ENCODE measurements at regions not wholly inside any gene's neighbourhood (a gene's known extent, or its start where the extent isn't known, plus 50 kb on each side); places are given as distances from the start of the nearest gene placed in this dataset.

DNA sequence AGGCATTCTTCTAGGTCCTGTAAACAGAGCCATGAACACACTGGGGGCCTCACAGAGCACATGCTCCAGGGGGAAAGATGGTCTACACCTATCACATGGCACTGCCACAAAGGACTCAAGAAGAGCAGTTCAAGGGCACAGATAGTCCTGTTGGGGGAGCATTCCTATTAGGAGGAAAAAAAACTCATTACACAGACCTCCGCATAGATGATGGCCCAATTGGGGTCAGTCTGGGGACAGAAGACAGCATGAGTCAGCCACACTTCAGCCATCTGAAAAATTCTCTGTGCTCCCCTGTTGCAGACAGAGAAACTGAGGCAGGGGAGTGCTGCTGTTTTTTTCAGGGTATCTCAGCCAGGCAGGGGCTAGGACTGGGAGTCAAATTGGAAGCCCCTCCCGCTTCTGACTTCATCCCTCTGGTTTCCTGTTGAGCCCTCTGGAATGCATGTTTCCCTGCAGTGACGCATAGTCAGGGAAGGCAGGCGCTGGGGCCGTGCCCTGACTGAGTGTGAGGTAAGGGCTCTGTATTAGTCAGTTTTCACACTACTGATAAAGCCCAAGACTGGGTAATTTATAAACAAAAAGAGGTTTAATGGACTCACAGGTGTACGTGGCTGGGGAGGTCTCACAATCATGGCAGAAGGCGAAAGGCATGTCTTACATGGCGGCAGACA is 67.9 kb downstream of the RHOB start:
- no peaks in the 10 kb centered on the region for H3K9me3 ChIP-seq (ENCODE audit: control insufficient read depth, insufficient read depth, low read depth, low read length)
- H3K36me3 ChIP-seq (ENCODE audit: control insufficient read depth in 2 of 2, insufficient read depth in 1 of 2, low read length in 2 of 2): no peaks in the 10 kb centered on the region
- H3K4me3 ChIP-seq (ENCODE audit: low read depth, low read length): no peak overlapping the region
- H3K27ac ChIP-seq (ENCODE audit: extremely low read depth, low read depth, low read length): no peak overlapping the region
- CTCF ChIA-PET: no interaction called here
- H3K4me1 ChIP-seq (ENCODE audit: control insufficient read depth, insufficient read depth, low read length): peaks cover under 1% of the 10 kb centered on the region
- TF ChIP-seq ZNF292 (tag by site-specific recombination; IDR thresholded peaks at IDR 0.05; ENCODE audit: borderline replicate concordance, low read depth) (no peak), SP3 (tag by site-specific recombination; IDR thresholded peaks at IDR 0.05) (no peak), ZIC2 (tag by site-specific recombination; IDR thresholded peaks at IDR 0.05) (no peak), ZNF416 (tag by site-specific recombination; IDR thresholded peaks at IDR 0.05) (no peak), ZNF549 (tag by site-specific recombination; IDR thresholded peaks at IDR 0.05) (no peak), ZNF626 (tag by site-specific recombination; IDR thresholded peaks at IDR 0.05) (no peak), ZNF391 (tag by site-specific recombination; IDR thresholded peaks at IDR 0.05; ENCODE audit: borderline replicate concordance, low read depth) (no peak), ZNF169 (tag by site-specific recombination; IDR thresholded peaks at IDR 0.05) (no peak), GLIS1 (tag by site-specific recombination; IDR thresholded peaks at IDR 0.05) (no peak), ZNF311 (tag by site-specific recombination; IDR thresholded peaks at IDR 0.05; ENCODE audit: borderline replicate concordance) (no peak)
- TF ChIP-seq, protein P1, sequence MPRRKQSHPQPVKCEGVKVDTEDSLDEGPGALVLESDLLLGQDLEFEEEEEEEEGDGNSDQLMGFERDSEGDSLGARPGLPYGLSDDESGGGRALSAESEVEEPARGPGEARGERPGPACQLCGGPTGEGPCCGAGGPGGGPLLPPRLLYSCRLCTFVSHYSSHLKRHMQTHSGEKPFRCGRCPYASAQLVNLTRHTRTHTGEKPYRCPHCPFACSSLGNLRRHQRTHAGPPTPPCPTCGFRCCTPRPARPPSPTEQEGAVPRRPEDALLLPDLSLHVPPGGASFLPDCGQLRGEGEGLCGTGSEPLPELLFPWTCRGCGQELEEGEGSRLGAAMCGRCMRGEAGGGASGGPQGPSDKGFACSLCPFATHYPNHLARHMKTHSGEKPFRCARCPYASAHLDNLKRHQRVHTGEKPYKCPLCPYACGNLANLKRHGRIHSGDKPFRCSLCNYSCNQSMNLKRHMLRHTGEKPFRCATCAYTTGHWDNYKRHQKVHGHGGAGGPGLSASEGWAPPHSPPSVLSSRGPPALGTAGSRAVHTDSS (tag by site-specific recombination; IDR thresholded peaks at IDR 0.05): no peak
- TF ChIP-seq, protein P2, sequence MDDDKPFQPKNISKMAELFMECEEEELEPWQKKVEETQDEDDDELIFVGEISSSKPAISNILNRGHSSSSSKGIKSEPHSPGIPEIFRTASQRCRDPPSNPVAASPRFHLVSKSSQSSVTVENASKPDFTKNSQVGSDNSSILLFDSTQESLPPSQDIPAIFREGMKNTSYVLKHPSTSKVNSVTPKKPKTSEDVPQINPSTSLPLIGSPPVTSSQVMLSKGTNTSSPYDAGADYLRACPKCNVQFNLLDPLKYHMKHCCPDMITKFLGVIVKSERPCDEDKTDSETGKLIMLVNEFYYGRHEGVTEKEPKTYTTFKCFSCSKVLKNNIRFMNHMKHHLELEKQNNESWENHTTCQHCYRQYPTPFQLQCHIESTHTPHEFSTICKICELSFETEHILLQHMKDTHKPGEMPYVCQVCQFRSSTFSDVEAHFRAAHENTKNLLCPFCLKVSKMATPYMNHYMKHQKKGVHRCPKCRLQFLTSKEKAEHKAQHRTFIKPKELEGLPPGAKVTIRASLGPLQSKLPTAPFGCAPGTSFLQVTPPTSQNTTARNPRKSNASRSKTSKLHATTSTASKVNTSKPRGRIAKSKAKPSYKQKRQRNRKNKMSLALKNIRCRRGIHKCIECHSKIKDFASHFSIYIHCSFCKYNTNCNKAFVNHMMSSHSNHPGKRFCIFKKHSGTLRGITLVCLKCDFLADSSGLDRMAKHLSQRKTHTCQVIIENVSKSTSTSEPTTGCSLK (tag by site-specific recombination; IDR thresholded peaks at IDR 0.05): no peak
- TF ChIP-seq, protein P3, sequence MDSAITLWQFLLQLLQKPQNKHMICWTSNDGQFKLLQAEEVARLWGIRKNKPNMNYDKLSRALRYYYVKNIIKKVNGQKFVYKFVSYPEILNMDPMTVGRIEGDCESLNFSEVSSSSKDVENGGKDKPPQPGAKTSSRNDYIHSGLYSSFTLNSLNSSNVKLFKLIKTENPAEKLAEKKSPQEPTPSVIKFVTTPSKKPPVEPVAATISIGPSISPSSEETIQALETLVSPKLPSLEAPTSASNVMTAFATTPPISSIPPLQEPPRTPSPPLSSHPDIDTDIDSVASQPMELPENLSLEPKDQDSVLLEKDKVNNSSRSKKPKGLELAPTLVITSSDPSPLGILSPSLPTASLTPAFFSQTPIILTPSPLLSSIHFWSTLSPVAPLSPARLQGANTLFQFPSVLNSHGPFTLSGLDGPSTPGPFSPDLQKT (IDR thresholded peaks at IDR 0.05; ENCODE audit: borderline replicate concordance, low read depth, low read length): no peak
- POLR2A ChIA-PET: interaction anchor here (1.1 kb wide), 1 partner anchor 67 kb away, joined by 6 read pairs; the partner anchor contains the start of gene RHOB

DNA sequence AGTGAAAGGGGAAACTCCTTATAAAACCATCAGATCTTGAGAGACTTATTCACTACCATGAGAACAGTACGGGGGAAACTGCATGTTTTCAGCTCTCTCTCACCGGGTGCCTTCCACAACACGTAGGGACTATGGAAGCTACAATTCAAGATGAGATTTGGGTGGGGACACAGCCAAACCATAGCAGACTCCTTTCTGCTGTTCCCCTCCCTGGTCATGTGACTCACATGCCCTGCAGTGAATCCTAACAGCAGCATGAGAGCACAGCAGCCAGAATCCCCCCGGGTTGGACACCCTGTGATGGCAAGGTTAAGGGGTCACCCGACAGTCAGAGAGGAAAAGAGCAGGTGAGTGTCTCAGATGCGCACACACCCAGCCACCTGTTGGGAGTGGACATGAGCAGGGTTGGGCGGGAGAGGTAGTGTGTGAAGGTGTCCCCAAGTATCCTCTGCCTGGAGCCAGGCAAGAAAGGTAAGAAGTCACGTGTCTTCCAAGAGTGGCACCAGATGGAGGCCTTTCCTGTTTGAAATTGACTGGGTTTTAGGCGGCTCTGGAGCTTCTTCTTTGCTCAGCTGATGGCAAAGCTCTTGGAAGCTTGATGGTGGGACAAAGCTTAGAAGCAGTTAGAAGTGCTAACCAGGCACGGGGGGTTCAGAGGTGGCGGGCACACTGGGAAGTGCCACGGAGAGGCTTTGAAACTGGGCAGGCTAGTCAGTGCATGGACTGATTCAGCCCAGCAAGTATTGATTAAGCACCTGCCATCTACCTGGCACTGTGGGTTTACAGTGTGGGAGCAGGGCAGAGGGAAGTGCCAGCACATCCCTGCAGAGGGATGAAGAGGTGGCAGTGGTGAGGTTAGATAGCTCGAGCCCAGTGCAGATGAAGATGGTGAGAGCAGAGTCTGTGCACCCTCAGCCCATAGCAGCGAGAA is 68.7 kb downstream of the RHOB start:
- Histone ChIP-seq H3K4me3 (ENCODE audit: low read depth, low read length) (no peak overlapping the region), H3K36me3 (ENCODE audit: control insufficient read depth in 2 of 2, insufficient read depth in 1 of 2, low read length in 2 of 2) (no peaks in the 10 kb centered on the region), H3K9me3 (ENCODE audit: control insufficient read depth, insufficient read depth, low read depth, low read length) (no peaks in the 10 kb centered on the region), H3K27ac (ENCODE audit: extremely low read depth, low read depth, low read length) (no peak overlapping the region), H3K4me1 (ENCODE audit: control insufficient read depth, insufficient read depth, low read length) (no peaks in the 10 kb centered on the region)
- TF ChIP-seq ZNF785 (tag by site-specific recombination; IDR thresholded peaks at IDR 0.05): no peak
- TF ChIP-seq MZF1 (tag by site-specific recombination; IDR thresholded peaks at IDR 0.05; ENCODE audit: borderline replicate concordance): peak; percentile 32; the same call in 1 of the 2 replicates
- TF ChIP-seq ZNF274 (IDR thresholded peaks at IDR 0.05; ENCODE audit: low read length): no peak
- no peak for TF ChIP-seq ZNF274 (tag by site-specific recombination; IDR thresholded peaks at IDR 0.05; ENCODE audit: borderline replicate concordance)
- TF ChIP-seq ZNF571 (tag by site-specific recombination; IDR thresholded peaks at IDR 0.05): no peak
- TF ChIP-seq RBAK (tag by site-specific recombination; IDR thresholded peaks at IDR 0.05): no peak
- TF ChIP-seq SCRT2 (tag by site-specific recombination; IDR thresholded peaks at IDR 0.05): 0 out of 2 replicates have a peak, but pooled peaks have one; percentile 34
- ChIA-PET CTCF (no interaction called here), POLR2A (interaction anchor here (1.2 to 1.7 kb wide), 2 partner anchors 10 to 69 kb away, joined by 3 to 4 read pairs; partner anchors contain the start of gene RHOB)

All from HEK293 (cell line).